Thyroid gland (tissue), 4 donors: ENCODE measurements at regions not wholly inside any gene's neighbourhood (a gene's known extent, or its start where the extent isn't known, plus 50 kb on each side); places are given as distances from the start of the nearest gene placed in this dataset.

Experiments
- DNase-seq, 2 donors: peaks; one replicate each; pipeline ENCODE4 v3.0.0-alpha.2; 2019
- H3K27ac ChIP-seq, 3 donors: fragments of 200-600 bp; sonication (generic); 1 replicate in 2 of 3; 2 replicates in 1 of 3; pipeline ENCODE4 v1.5.1; 2016 to 2019; ENCODE audit warnings: mild to moderate bottlenecking in 1 of 3, moderate library complexity in 1 of 3
- H3K27me3 ChIP-seq: fragments of 200-600 bp; sonication (generic); one replicate; pipeline ENCODE4 v1.5.1; 2019
- H3K36me3 ChIP-seq, 2 donors: fragments of 200-600 bp; sonication (generic); one replicate each; pipeline ENCODE4 v1.5.1; 2016 to 2019
- H3K4me1 ChIP-seq, 2 donors: fragments of 200-600 bp; sonication (generic); one replicate each; pipeline ENCODE4 v1.5.1; 2017 to 2019
- H3K4me3 ChIP-seq, 3 donors: fragments of 200-600 bp; sonication (generic); replicated peaks in 1 of 3; 1 replicate in 2 of 3; 2 replicates in 1 of 3; pipeline ENCODE4 v1.5.1; 2016; ENCODE audit warnings: mild to moderate bottlenecking in 1 of 3
- H3K9me3 ChIP-seq: fragments of 200-600 bp; sonication (generic); one replicate; pipeline ENCODE4 v1.5.1; 2017
- CTCF ChIP-seq, 6 experiments: fragments of 200-600 bp in 3 of 6; fragments of 450-650 bp in 3 of 6; sonication (generic) in 3 of 6; IDR thresholded peaks; one replicate each; pipeline ENCODE4 v1.5.1; 2016 to 2019; ENCODE audit warnings: antibody characterized with exemption in 6 of 6, mild to moderate bottlenecking in 2 of 6, inconsistent platforms in 1 of 6, moderate library complexity in 1 of 6
- POLR2A ChIP-seq, 2 donors: fragments of 450-650 bp; IDR thresholded peaks; one replicate each; pipeline ENCODE4 v1.6.1; 2017; ENCODE audit warnings: antibody characterized with exemption in 2 of 2, mild to moderate bottlenecking in 2 of 2, moderate library complexity in 1 of 2
- WGBS, 2 donors: methylation state at CpG; one replicate each; pipeline ENCODE4 v1.1.5; 2017; 5-methylcytosine and 5-hydroxymethylcytosine counted together
- intact Hi-C: fragments of 100-400 bp; cut with DNase I; formaldehyde crosslinking; loops from one replicate; pipeline ENCODE4 v1.15.1; 2023

GRCh38 chr3:145754605-145755289 is 406.2 kb downstream of the PLOD2 start:
- no peak for DNase-seq
- TF ChIP-seq CTCF (IDR thresholded peaks at IDR 0.05) (no peak), POLR2A (IDR thresholded peaks at IDR 0.05) (no peak)
- Histone ChIP-seq H3K9me3 (no peaks in the 10 kb centered on the region), H3K27ac (no peak overlapping the region), H3K27me3 (no peaks in the 10 kb centered on the region), H3K36me3 (no peaks in the 10 kb centered on the region), H3K4me1 (no peaks in the 10 kb centered on the region), H3K4me3 (no peak overlapping the region)
- intact Hi-C loops: no loop called here
- WGBS, 2 donors: 91 to 93% methylated on average over 3 of the region's 3 CpGs

- H3K9me3 ChIP-seq: no peaks in the 10 kb centered on the region
- no peak for DNase-seq
- intact Hi-C loops: no loop called here
- no peak overlapping the region for H3K4me3 ChIP-seq
- no peaks in the 10 kb centered on the region for H3K36me3 ChIP-seq
- WGBS, 2 donors: 83 to 86% methylated on average over 1 of the region's 1 CpG
- H3K27me3 ChIP-seq: no peaks in the 10 kb centered on the region
- TF ChIP-seq POLR2A (IDR thresholded peaks at IDR 0.05) (no peak), CTCF (IDR thresholded peaks at IDR 0.05) (no peak)
- no peaks in the 10 kb centered on the region for H3K4me1 ChIP-seq
- no peak overlapping the region for H3K27ac ChIP-seq
Measured at GRCh38 chr3:145760036-145760435, 400.9 kb downstream of the PLOD2 start.

GRCh38 chr3:145767909-145768308 is 393.1 kb downstream of the PLOD2 start:
- 0 to 32% methylated on average over 1 of the region's 1 CpG for WGBS, 2 donors
- Histone ChIP-seq H3K27ac (no peak overlapping the region), H3K4me3 (no peak overlapping the region), H3K36me3 (no peaks in the 10 kb centered on the region), H3K9me3 (no peaks in the 10 kb centered on the region), H3K27me3 (no peaks in the 10 kb centered on the region), H3K4me1 (no peaks in the 10 kb centered on the region)
- intact Hi-C loops: no loop called here
- TF ChIP-seq POLR2A (IDR thresholded peaks at IDR 0.05) (no peak), CTCF (IDR thresholded peaks at IDR 0.05) (peak in 3 of 6 experiments; percentile 25 to 39 (median 29))
- no peak for DNase-seq

GRCh38 chr3:145776782-145777408 is 384.1 kb downstream of the PLOD2 start:
- H3K27me3 ChIP-seq: no peaks in the 10 kb centered on the region
- H3K27ac ChIP-seq: no peak overlapping the region
- WGBS, 2 donors: 63 to 68% methylated on average over 4 of the region's 4 CpGs
- intact Hi-C loops: no loop called here
- DNase-seq: peak in 1 of 2 donors; percentile 3
- H3K9me3 ChIP-seq: no peaks in the 10 kb centered on the region
- H3K36me3 ChIP-seq: no peaks in the 10 kb centered on the region
- no peak overlapping the region for H3K4me3 ChIP-seq
- no peak for TF ChIP-seq POLR2A (IDR thresholded peaks at IDR 0.05)
- TF ChIP-seq CTCF (IDR thresholded peaks at IDR 0.05): peak in 3 of 6 experiments; percentile 29 to 44 (median 37)
- H3K4me1 ChIP-seq: no peaks in the 10 kb centered on the region

GRCh38 chr3:145780301-145780700 is 380.7 kb downstream of the PLOD2 start:
- H3K4me1 ChIP-seq: no peaks in the 10 kb centered on the region
- intact Hi-C loops: no loop called here
- no peak for TF ChIP-seq POLR2A (IDR thresholded peaks at IDR 0.05)
- TF ChIP-seq CTCF (IDR thresholded peaks at IDR 0.05): no peak
- H3K4me3 ChIP-seq: no peak overlapping the region
- no peak overlapping the region for H3K27ac ChIP-seq
- H3K27me3 ChIP-seq: no peaks in the 10 kb centered on the region
- DNase-seq: no peak
- WGBS, 2 donors: 78 to 84% methylated on average over 4 of the region's 4 CpGs
- H3K36me3 ChIP-seq: no peaks in the 10 kb centered on the region
- H3K9me3 ChIP-seq: no peaks in the 10 kb centered on the region
